Peyer's patch (tissue), 4 donors: ENCODE measurements at regions not wholly inside any gene's neighbourhood (a gene's known extent, or its start where the extent isn't known, plus 50 kb on each side); places are given as distances from the start of the nearest gene placed in this dataset.

Source experiments
- CTCF ChIP-seq, 6 experiments: fragments of 450-650 bp in 4 of 6; fragments of 200-600 bp in 2 of 6; sonication (generic) in 1 of 6; IDR thresholded peaks; one replicate each; pipeline ENCODE4 v1.5.1; 2017 to 2019; ENCODE audit warnings: antibody characterized with exemption in 6 of 6, mild to moderate bottlenecking in 3 of 6, moderate library complexity in 1 of 6
- POLR2A ChIP-seq, 2 donors: fragments of 450-650 bp; IDR thresholded peaks; one replicate each; pipeline ENCODE4 v1.5.1; 2017; ENCODE audit warnings: antibody characterized with exemption in 2 of 2, mild to moderate bottlenecking in 2 of 2, moderate library complexity in 2 of 2

GRCh38 chr2:19807346-19807745 lies 94.4 kb downstream of the TTC32 start:
- no peak for TF ChIP-seq CTCF (IDR thresholded peaks at IDR 0.05)
- no peak for TF ChIP-seq POLR2A (IDR thresholded peaks at IDR 0.05)
